ENCODE measurements at regions not wholly inside any gene's neighbourhood (a gene's known extent, or its start where the extent isn't known, plus 50 kb on each side); places are given as distances from the start of the nearest gene placed in this dataset.

DNA sequence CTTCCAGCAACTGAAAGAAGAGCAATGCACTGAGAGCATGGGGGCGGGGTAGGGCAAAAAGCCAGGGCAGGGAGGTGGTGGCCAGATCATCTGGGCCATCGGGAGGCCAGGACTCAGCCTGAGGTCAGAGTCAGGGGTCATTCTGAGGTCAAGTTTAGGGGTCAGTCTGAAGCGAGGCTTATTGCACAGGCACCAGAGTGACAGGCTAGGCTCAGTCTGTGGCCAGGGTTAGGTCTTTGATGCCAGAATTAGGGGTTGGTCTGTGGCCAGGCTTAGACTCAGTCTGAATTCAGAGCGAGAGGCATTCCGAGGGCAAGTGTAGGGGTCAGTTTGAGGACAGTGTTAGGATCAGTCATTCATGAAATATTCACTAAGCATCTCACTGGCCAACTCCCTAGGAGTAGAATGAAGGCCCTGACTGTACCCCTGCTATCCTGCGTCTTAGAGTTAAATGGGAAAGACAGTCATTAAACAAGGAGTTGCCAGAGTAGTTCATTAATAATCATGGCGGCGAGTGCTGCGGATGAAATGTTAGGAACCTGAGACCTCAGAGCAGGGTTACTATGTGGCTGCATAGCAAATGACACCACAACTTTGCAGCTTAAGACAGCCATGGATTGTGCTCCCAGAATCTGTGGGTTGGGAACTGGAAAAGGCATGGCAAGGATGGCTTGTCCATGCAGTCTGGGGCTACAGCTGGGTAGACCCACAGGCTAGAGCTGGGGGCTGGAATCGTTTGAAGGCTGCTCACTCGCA, 198.7 kb downstream of the CYP26B1 start (continued):
- TF ChIP-seq, protein P1, sequence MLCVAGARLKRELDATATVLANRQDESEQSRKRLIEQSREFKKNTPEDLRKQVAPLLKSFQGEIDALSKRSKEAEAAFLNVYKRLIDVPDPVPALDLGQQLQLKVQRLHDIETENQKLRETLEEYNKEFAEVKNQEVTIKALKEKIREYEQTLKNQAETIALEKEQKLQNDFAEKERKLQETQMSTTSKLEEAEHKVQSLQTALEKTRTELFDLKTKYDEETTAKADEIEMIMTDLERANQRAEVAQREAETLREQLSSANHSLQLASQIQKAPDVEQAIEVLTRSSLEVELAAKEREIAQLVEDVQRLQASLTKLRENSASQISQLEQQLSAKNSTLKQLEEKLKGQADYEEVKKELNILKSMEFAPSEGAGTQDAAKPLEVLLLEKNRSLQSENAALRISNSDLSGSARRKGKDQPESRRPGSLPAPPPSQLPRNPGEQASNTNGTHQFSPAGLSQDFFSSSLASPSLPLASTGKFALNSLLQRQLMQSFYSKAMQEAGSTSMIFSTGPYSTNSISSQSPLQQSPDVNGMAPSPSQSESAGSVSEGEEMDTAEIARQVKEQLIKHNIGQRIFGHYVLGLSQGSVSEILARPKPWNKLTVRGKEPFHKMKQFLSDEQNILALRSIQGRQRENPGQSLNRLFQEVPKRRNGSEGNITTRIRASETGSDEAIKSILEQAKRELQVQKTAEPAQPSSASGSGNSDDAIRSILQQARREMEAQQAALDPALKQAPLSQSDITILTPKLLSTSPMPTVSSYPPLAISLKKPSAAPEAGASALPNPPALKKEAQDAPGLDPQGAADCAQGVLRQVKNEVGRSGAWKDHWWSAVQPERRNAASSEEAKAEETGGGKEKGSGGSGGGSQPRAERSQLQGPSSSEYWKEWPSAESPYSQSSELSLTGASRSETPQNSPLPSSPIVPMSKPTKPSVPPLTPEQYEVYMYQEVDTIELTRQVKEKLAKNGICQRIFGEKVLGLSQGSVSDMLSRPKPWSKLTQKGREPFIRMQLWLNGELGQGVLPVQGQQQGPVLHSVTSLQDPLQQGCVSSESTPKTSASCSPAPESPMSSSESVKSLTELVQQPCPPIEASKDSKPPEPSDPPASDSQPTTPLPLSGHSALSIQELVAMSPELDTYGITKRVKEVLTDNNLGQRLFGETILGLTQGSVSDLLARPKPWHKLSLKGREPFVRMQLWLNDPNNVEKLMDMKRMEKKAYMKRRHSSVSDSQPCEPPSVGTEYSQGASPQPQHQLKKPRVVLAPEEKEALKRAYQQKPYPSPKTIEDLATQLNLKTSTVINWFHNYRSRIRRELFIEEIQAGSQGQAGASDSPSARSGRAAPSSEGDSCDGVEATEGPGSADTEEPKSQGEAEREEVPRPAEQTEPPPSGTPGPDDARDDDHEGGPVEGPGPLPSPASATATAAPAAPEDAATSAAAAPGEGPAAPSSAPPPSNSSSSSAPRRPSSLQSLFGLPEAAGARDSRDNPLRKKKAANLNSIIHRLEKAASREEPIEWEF (IDR thresholded peaks at IDR 0.05; ENCODE audit: insufficient replicate concordance, low read depth, low read length) = no peak
- TF ChIP-seq CREB1 (IDR thresholded peaks at IDR 0.05; ENCODE audit: low read depth) (no peak), ESRRA (IDR thresholded peaks at IDR 0.05; ENCODE audit: low read length) (no peak), KDM1A (IDR thresholded peaks at IDR 0.05; ENCODE audit: borderline replicate concordance) (no peak), ATF7 (IDR thresholded peaks at IDR 0.05; ENCODE audit: low read depth) (no peak), TARDBP (IDR thresholded peaks at IDR 0.05; ENCODE audit: borderline replicate concordance) (no peak), BRCA1 (IDR thresholded peaks at IDR 0.05; ENCODE audit: low read depth, low read length) (no peak)
- TF ChIP-seq, protein P2, sequence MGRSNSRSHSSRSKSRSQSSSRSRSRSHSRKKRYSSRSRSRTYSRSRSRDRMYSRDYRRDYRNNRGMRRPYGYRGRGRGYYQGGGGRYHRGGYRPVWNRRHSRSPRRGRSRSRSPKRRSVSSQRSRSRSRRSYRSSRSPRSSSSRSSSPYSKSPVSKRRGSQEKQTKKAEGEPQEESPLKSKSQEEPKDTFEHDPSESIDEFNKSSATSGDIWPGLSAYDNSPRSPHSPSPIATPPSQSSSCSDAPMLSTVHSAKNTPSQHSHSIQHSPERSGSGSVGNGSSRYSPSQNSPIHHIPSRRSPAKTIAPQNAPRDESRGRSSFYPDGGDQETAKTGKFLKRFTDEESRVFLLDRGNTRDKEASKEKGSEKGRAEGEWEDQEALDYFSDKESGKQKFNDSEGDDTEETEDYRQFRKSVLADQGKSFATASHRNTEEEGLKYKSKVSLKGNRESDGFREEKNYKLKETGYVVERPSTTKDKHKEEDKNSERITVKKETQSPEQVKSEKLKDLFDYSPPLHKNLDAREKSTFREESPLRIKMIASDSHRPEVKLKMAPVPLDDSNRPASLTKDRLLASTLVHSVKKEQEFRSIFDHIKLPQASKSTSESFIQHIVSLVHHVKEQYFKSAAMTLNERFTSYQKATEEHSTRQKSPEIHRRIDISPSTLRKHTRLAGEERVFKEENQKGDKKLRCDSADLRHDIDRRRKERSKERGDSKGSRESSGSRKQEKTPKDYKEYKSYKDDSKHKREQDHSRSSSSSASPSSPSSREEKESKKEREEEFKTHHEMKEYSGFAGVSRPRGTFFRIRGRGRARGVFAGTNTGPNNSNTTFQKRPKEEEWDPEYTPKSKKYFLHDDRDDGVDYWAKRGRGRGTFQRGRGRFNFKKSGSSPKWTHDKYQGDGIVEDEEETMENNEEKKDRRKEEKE (IDR thresholded peaks at IDR 0.05) = no peak

All from GM12878 (cell line).